Endothelial cell of umbilical vein (primary cell): ENCODE measurements at regions not wholly inside any gene's neighbourhood (a gene's known extent, or its start where the extent isn't known, plus 50 kb on each side); places are given as distances from the start of the nearest gene placed in this dataset.
A peak's percentile ranks its signal among the peaks of the same experiment; 100 is the strongest.

Source experiments
- BruUV-seq: library from RNA; stranded (reverse); fragments of 400-500 nt; replicated peaks from 2 replicates; lab custom pipeline; 2021; lab: Mats Ljungman, UMichigan
- CTCF ChIA-PET: fragments of 300-600, 350-600 bp; sonication (Branson Sonifier 250); formaldehyde crosslinking; loops from one replicate; lab custom pipeline; 2021; ENCODE audit warnings: antibody characterized with exemption, inconsistent platforms; lab: Charles Lee
- POLR2A ChIA-PET: fragments of 300-600, 350-600 bp; sonication (Branson Sonifier 250); formaldehyde crosslinking; loops from one replicate; lab custom pipeline; 2021; ENCODE audit warnings: antibody characterized with exemption, inconsistent platforms; lab: Charles Lee
- DNase-seq: peaks from one replicate; pipeline ENCODE4 v3.0.0-alpha.2; 2011; ENCODE audit warnings: low read depth, low spot score
- FAIRE-seq: peaks from 2 replicates; lab custom pipeline; 2011; peaks lifted over from hg19 to GRCh38; lab: Jason Lieb, UNC
- H2AFZ ChIP-seq: 2 replicates; pipeline ENCODE4 v1.6.0; 2012; ENCODE audit warnings: low read depth, low read length, control low read depth, inconsistent platforms
- H3K27ac ChIP-seq: 2 replicates; pipeline ENCODE4 v1.5.1; 2011; ENCODE audit warnings: low read depth, mild to moderate bottlenecking, control low read depth, low read length, moderate library complexity; ENCODE audit not compliant: insufficient read depth
- H3K27me3 ChIP-seq, 2 experiments: 2 replicates each; pipeline versions ENCODE4 v1.6.0 to v1.6.1; 2011; ENCODE audit warnings: low read length in 2 of 2, mixed read lengths in 1 of 2; ENCODE audit not compliant: control insufficient read depth in 2 of 2, insufficient read depth in 2 of 2
- H3K36me3 ChIP-seq, 2 experiments: 2 replicates in 1 of 2; 3 replicates in 1 of 2; pipeline ENCODE4 v1.5.1; 2011; ENCODE audit warnings: low read length in 2 of 2, mild to moderate bottlenecking in 1 of 2, moderate library complexity in 1 of 2; ENCODE audit not compliant: control insufficient read depth in 2 of 2, insufficient read depth in 2 of 2; ENCODE audit errors: extremely low read depth in 1 of 2
- H3K4me1 ChIP-seq: 3 replicates; pipeline ENCODE4 v1.5.1; 2011; ENCODE audit warnings: mild to moderate bottlenecking, low read length; ENCODE audit not compliant: control insufficient read depth, insufficient read depth; ENCODE audit errors: extremely low read depth
- H3K4me2 ChIP-seq: 2 replicates; pipeline ENCODE4 v1.6.1; 2011; ENCODE audit warnings: low read length, control low read depth, mixed read lengths; ENCODE audit not compliant: insufficient read depth
- H3K4me3 ChIP-seq, 3 experiments: fragments of 200-600 bp in 1 of 3; sonication (generic), shearing (Covaris generic) in 1 of 3; replicated peaks in 1 of 3; 2 replicates each; pipeline ENCODE4 v1.5.1; 2011 to 2016; ENCODE audit warnings: control low read depth in 3 of 3, low read length in 3 of 3, mild to moderate bottlenecking in 2 of 3, inconsistent platforms in 1 of 3, low read depth in 1 of 3, moderate library complexity in 1 of 3; ENCODE audit not compliant: insufficient read depth in 1 of 3
- H3K79me2 ChIP-seq: 2 replicates; pipeline ENCODE4 v1.6.0; 2012; ENCODE audit warnings: low read length, inconsistent platforms; ENCODE audit not compliant: control insufficient read depth, insufficient read depth
- H3K9ac ChIP-seq: replicated peaks from 2 replicates; pipeline ENCODE3; 2011; ENCODE audit warnings: low read length, control low read depth; ENCODE audit not compliant: insufficient read depth; ENCODE audit errors: extremely low read depth
- H3K9me1 ChIP-seq: replicated peaks from 3 replicates; pipeline ENCODE4 v1.6.0; 2011; ENCODE audit warnings: mild to moderate bottlenecking, low read length; ENCODE audit not compliant: control insufficient read depth, insufficient read depth; ENCODE audit errors: extremely low read depth
- H3K9me3 ChIP-seq: replicated peaks from 2 replicates; pipeline ENCODE4 v1.5.1; 2012; ENCODE audit warnings: low read length, inconsistent platforms; ENCODE audit not compliant: control insufficient read depth, insufficient read depth
- H4K20me1 ChIP-seq: replicated peaks from 2 replicates; pipeline ENCODE3; 2011; ENCODE audit warnings: mild to moderate bottlenecking, low read length; ENCODE audit not compliant: control insufficient read depth, insufficient read depth; ENCODE audit errors: extremely low read depth
- EZH2 ChIP-seq: IDR thresholded peaks from 2 replicates; pipeline ENCODE4 v1.6.1; 2012; ENCODE audit warnings: borderline replicate concordance, low read depth, mild to moderate bottlenecking, moderate library complexity, low read length, inconsistent platforms; ENCODE audit not compliant: severe bottlenecking
- FOS ChIP-seq: IDR thresholded peaks from 2 replicates; pipeline ENCODE4 v1.6.1; 2011; ENCODE audit warnings: mild to moderate bottlenecking, low read length, moderate library complexity, borderline replicate concordance; ENCODE audit not compliant: insufficient read depth
- GATA2 ChIP-seq: IDR thresholded peaks from 2 replicates; pipeline ENCODE4 v1.7.0; 2011; ENCODE audit warnings: low read depth, mild to moderate bottlenecking, moderate library complexity, mixed read lengths, low read length; ENCODE audit not compliant: insufficient read length, insufficient read depth
- JUN ChIP-seq: IDR thresholded peaks from 2 replicates; pipeline ENCODE4 v1.6.1; 2011; ENCODE audit warnings: borderline replicate concordance, low read depth; ENCODE audit not compliant: insufficient read length, insufficient read depth
- MYC ChIP-seq: IDR thresholded peaks from one replicate; pipeline ENCODE4 v1.6.1; 2011; ENCODE audit warnings: mild to moderate bottlenecking, low read depth, low read length
- POLR2A ChIP-seq: IDR thresholded peaks from 2 replicates; pipeline ENCODE4 v1.6.1; 2012; ENCODE audit warnings: low read depth, mild to moderate bottlenecking, control low read depth, low read length
- POLR2AphosphoS5 ChIP-seq: IDR thresholded peaks from 2 replicates; pipeline ENCODE4 v1.6.1; 2012; ENCODE audit warnings: low read depth, mild to moderate bottlenecking, control low read depth, low read length, moderate library complexity; ENCODE audit not compliant: insufficient read depth
- dilution Hi-C: fragments of 300-500 bp; cut with MboI; formaldehyde crosslinking; loops from one replicate; pipeline ENCODE4 v1.15.0; 2019; ENCODE audit warnings: low sequenced_read_pairs; ENCODE audit not compliant: extremely low pct_ligation_motif_present
- intact Hi-C: fragments of 100-400 bp; cut with micrococcal nuclease; formaldehyde crosslinking; loops from one replicate; pipeline ENCODE4 v1.10.0; 2022
- TF ChIP-seq, protein P1 (sequence below), 2 donors: IDR thresholded peaks; 1 replicate in 1 of 2; 2 replicates in 1 of 2; pipeline ENCODE4 v1.5.1; 2011; ENCODE audit warnings: low read length in 2 of 2, mild to moderate bottlenecking in 2 of 2, moderate library complexity in 2 of 2, control low read depth in 1 of 2, inconsistent platforms in 1 of 2, low read depth in 1 of 2; ENCODE audit not compliant: insufficient read depth in 1 of 2; ENCODE audit errors: extremely low read depth in 1 of 2
- TF ChIP-seq, protein P2 (sequence below): IDR thresholded peaks from 2 replicates; pipeline ENCODE4 v1.6.1; 2011; ENCODE audit not compliant: insufficient read depth, insufficient read length

DNA sequence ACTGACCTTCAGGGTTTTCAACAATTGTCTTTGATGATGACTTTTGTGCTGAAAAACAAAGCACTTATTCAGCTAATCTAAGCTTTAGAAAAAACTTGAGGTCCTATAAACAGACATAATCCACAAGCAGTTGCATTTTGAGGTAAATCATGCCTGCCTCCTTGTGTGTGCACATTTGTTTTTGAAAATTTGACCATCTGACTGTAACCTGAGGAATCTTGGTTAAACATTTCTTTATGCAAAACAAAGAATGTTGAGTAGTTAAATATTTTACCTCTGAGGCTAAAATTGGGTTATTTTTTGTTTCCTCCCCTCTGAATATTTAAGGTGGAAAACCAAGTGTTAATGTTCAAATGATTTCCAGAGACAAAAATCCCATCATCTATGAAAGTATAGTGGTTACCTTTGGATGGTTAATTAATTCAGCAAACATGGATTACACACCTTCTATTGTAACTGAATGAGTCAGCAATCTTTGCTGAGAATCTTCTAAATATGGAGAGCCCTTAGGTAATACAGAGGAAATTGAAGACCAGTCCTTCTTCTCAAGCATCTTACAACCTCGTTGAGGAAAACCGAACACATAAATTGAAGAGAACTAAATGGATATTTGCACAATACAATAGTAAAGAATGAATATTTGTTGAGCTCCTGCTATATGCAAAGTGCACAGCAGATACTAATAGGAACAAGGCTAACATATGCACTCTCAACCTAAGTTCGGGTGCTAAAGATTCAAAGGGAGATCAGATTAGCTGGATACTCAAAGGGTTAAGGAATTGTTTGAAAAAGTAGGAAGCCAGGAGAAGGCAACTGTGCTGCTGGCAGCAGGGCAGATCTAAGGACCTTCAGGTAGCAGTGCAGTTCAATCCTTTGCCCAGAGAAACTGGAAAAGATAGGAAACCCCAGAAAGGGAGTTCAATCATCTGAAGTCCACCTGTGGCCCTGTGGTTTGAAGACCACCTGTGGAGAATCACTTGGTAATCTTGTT lies 115.2 kb downstream of the BMP4 start:
- Histone ChIP-seq H3K4me1 (peaks cover 34% of the 10 kb centered on the region), H3K27ac (peak overlapping the region; percentile 7), H2AFZ (no peak overlapping the region), H3K4me2 (no peak overlapping the region), H3K79me2 (no peaks in the 10 kb centered on the region), H3K9me1 (no peaks in the 10 kb centered on the region), H3K9me3 (no peaks in the 10 kb centered on the region), H3K36me3 (no peaks in the 10 kb centered on the region), H3K4me3 (no peak overlapping the region), H3K9ac (no peak overlapping the region), H4K20me1 (no peaks in the 10 kb centered on the region), H3K27me3 (no peaks in the 10 kb centered on the region)
- ChIA-PET CTCF (interaction anchor here (0.9 to 1.2 kb wide), 2 partner anchors 115 to 507 kb away, joined by 3 read pairs; no protein-coding TSS in a partner anchor), POLR2A (no interaction called here)
- dilution Hi-C loops (no loop called here), intact Hi-C loops (loop anchor here (2.0 kb wide), 2 partner anchors 39 to 299 kb away; no protein-coding TSS in a partner anchor)
- FAIRE-seq (no peak), DNase-seq (no peak)
- BruUV-seq: no TSS peak
- TF ChIP-seq FOS: peak; percentile 4
- no peak for TF ChIP-seq MYC
- no peak for TF ChIP-seq GATA2

DNA sequence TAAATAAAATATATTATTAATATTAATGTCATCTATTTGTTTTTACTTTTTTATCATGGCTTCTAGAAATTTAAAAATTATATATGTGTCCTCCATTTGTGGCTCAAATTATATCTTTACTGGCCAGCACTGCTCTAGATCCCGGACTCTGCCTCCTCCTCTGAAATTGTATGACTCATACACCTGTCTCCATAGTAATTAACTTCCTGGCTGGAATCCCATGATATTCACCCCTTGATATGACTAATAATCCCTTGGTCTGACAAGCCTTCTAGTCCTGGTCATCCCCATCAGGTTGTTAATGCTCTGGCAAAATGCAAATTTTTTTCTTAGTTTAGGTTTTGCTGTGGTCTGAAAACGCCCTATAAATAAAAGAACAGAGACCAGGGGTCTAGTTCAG lies 116.2 kb downstream of the BMP4 start:
- FAIRE-seq (peak; percentile 85), DNase-seq (peak; percentile 86)
- TF ChIP-seq JUN (peak; percentile 89), MYC (no peak), GATA2 (peak; percentile 33), POLR2AphosphoS5 (no peak), FOS (peak; percentile 91), EZH2 (no peak), POLR2A (no peak)
- TF ChIP-seq, protein P1, sequence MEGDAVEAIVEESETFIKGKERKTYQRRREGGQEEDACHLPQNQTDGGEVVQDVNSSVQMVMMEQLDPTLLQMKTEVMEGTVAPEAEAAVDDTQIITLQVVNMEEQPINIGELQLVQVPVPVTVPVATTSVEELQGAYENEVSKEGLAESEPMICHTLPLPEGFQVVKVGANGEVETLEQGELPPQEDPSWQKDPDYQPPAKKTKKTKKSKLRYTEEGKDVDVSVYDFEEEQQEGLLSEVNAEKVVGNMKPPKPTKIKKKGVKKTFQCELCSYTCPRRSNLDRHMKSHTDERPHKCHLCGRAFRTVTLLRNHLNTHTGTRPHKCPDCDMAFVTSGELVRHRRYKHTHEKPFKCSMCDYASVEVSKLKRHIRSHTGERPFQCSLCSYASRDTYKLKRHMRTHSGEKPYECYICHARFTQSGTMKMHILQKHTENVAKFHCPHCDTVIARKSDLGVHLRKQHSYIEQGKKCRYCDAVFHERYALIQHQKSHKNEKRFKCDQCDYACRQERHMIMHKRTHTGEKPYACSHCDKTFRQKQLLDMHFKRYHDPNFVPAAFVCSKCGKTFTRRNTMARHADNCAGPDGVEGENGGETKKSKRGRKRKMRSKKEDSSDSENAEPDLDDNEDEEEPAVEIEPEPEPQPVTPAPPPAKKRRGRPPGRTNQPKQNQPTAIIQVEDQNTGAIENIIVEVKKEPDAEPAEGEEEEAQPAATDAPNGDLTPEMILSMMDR (IDR thresholded peaks at IDR 0.05; ENCODE audit: extremely low read depth in 1 of 2, insufficient read depth in 1 of 2, low read depth in 1 of 2, low read length in 2 of 2): no peak
- TF ChIP-seq, protein P2, sequence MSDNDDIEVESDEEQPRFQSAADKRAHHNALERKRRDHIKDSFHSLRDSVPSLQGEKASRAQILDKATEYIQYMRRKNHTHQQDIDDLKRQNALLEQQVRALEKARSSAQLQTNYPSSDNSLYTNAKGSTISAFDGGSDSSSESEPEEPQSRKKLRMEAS: no peak
- CTCF ChIA-PET: no interaction called here
- Histone ChIP-seq H3K27me3 (no peaks in the 10 kb centered on the region), H3K79me2 (no peaks in the 10 kb centered on the region), H3K4me3 (no peak overlapping the region), H3K27ac (peak overlapping the region; percentile 5), H3K9me3 (no peaks in the 10 kb centered on the region), H3K4me2 (no peak overlapping the region), H3K4me1 (peaks cover 34% of the 10 kb centered on the region), H3K36me3 (no peaks in the 10 kb centered on the region), H3K9me1 (no peaks in the 10 kb centered on the region), H2AFZ (no peak overlapping the region), H4K20me1 (no peaks in the 10 kb centered on the region), H3K9ac (no peak overlapping the region)
- dilution Hi-C loops (no loop called here), intact Hi-C loops (no loop called here)
- POLR2A ChIA-PET: no interaction called here
- BruUV-seq: no TSS peak
